OCI-LY7 (cell line): ENCODE measurements at regions not wholly inside any gene's neighbourhood (a gene's known extent, or its start where the extent isn't known, plus 50 kb on each side); places are given as distances from the start of the nearest gene placed in this dataset.

Source experiments
- CTCF ChIP-seq: fragments of 200-600 bp; sonication (generic); conservative IDR thresholded peaks from 2 replicates; pipeline ENCODE4 v1.5.1; 2014; ENCODE audit warnings: mild to moderate bottlenecking, antibody characterized with exemption, low read length, moderate library complexity, mixed read lengths
- EZH2phosphoT487 ChIP-seq: fragments of 200-600 bp; sonication (generic); IDR thresholded peaks from 2 replicates; pipeline ENCODE4 v1.6.1; 2018; ENCODE audit warnings: low read depth, borderline replicate concordance, mild to moderate bottlenecking, mixed run types, antibody characterized with exemption, low read length, moderate library complexity, mixed read lengths

GRCh38 chr6:154593122-154593521 lies 82.6 kb upstream of the CNKSR3 start:
- TF ChIP-seq EZH2phosphoT487 (no peak), CTCF (no peak)
